Ovary (tissue), 7 donors: ENCODE measurements at regions not wholly inside any gene's neighbourhood (a gene's known extent, or its start where the extent isn't known, plus 50 kb on each side); places are given as distances from the start of the nearest gene placed in this dataset.

Experiments used
- DNase-seq, 5 donors: peaks; one replicate each; pipeline ENCODE4 v3.0.0-alpha.2; 2019 to 2020
- H3K27ac ChIP-seq, 2 donors: fragments of 200-600 bp; one replicate each; pipeline versions ENCODE4 v1.5.1 to v1.8.0; 2019 to 2022
- H3K27me3 ChIP-seq: fragments of 200-600 bp; one replicate; pipeline ENCODE4 v1.8.0; 2022
- H3K36me3 ChIP-seq: fragments of 200-600 bp; sonication (generic); one replicate; pipeline ENCODE4 v1.5.1; 2019
- H3K4me1 ChIP-seq: one replicate; pipeline ENCODE4 v1.8.1; 2013; ENCODE audit warnings: mild to moderate bottlenecking, moderate library complexity; ENCODE audit not compliant: insufficient read depth
- H3K4me3 ChIP-seq: fragments of 200-600 bp; sonication (generic); one replicate; pipeline ENCODE4 v1.5.1; 2017
- H3K9me3 ChIP-seq, 2 donors: fragments of 200-600 bp in 1 of 2; sonication (generic) in 1 of 2; one replicate each; pipeline versions ENCODE4 v1.5.1 to v1.8.1; 2013 to 2019; ENCODE audit warnings: mild to moderate bottlenecking in 1 of 2, moderate library complexity in 1 of 2
- EP300 ChIP-seq: sonication (generic); formaldehyde crosslinking; IDR thresholded peaks from one replicate; pipeline ENCODE4 v1.6.1; 2017; ENCODE audit warnings: antibody characterized with exemption
- POLR2A ChIP-seq: fragments of 450-650 bp; IDR thresholded peaks from one replicate; pipeline ENCODE4 v1.6.1; 2017; ENCODE audit warnings: antibody characterized with exemption, mild to moderate bottlenecking, moderate library complexity
- WGBS, 3 donors: extraction: QIAGEN DNeasy Blood & Tissue Kit in 1 of 3; methylation state at CpG; one replicate each; pipeline versions ENCODE4 v1.1.5 to v1.1.7; 2013 to 2017; 5-methylcytosine and 5-hydroxymethylcytosine counted together
- intact Hi-C, 4 donors: fragments of 100-400 bp; cut with DNase I; formaldehyde crosslinking; loops; one replicate each; pipeline versions ENCODE4 v1.11.0 to v1.15.1; 2022 to 2023
- TF ChIP-seq, protein P1 (sequence below), 3 donors: fragments of 450-650 bp in 2 of 3; fragments of 200-600 bp in 1 of 3; IDR thresholded peaks; one replicate each; pipeline versions ENCODE4 v1.5.1 to v1.8.0; 2016 to 2022; ENCODE audit warnings: antibody characterized with exemption in 3 of 3, mild to moderate bottlenecking in 1 of 3
- donor health status: DM: no; HTN: no; CAD: no; lungs with moderate emphysema.
- donor health status: DM: no; HTN: no; CAD: no.
- donor health status: Bipolar disorder and iron deficiency.
- donor health status: DM: no; HTN: no; CAD: no.
- donor health status: DM: yes; HTN: yes; CAD: no.

DNA sequence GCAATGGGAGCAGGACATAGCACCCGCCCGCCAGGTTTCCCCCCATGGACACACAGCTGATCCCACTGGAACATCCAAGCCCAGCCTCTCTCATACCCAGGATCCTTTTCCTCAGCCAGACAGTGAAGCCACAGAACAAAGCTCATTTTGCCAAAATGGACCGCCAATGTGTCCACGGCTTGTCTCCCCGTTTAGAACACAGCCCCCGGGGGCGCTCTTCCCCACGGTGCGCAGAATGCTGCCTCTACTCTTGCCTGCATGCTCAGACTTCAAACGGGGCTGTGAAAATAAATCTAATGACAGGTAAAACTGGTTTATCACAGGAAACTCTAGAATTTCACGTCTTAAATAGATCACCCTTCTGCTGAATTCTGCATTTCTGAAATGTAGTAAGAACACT is 548.5 kb upstream of the ID2 start:
- WGBS, 3 donors = 69 to 77% (median 75%) methylated on average over 11 of the region's 11 CpGs
- TF ChIP-seq POLR2A = no peak
- TF ChIP-seq, protein P1, sequence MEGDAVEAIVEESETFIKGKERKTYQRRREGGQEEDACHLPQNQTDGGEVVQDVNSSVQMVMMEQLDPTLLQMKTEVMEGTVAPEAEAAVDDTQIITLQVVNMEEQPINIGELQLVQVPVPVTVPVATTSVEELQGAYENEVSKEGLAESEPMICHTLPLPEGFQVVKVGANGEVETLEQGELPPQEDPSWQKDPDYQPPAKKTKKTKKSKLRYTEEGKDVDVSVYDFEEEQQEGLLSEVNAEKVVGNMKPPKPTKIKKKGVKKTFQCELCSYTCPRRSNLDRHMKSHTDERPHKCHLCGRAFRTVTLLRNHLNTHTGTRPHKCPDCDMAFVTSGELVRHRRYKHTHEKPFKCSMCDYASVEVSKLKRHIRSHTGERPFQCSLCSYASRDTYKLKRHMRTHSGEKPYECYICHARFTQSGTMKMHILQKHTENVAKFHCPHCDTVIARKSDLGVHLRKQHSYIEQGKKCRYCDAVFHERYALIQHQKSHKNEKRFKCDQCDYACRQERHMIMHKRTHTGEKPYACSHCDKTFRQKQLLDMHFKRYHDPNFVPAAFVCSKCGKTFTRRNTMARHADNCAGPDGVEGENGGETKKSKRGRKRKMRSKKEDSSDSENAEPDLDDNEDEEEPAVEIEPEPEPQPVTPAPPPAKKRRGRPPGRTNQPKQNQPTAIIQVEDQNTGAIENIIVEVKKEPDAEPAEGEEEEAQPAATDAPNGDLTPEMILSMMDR (IDR thresholded peaks at IDR 0.05) = no peak
- TF ChIP-seq EP300 = no peak
- Histone ChIP-seq H3K4me1 (peaks cover 7% of the 10 kb centered on the region), H3K4me3 (no peak overlapping the region), H3K27ac (no peak overlapping the region), H3K27me3 (no peaks in the 10 kb centered on the region), H3K36me3 (no peaks in the 10 kb centered on the region), H3K9me3 (no peaks in the 10 kb centered on the region)
- no peak for DNase-seq
- intact Hi-C loops = no loop called here

DNA sequence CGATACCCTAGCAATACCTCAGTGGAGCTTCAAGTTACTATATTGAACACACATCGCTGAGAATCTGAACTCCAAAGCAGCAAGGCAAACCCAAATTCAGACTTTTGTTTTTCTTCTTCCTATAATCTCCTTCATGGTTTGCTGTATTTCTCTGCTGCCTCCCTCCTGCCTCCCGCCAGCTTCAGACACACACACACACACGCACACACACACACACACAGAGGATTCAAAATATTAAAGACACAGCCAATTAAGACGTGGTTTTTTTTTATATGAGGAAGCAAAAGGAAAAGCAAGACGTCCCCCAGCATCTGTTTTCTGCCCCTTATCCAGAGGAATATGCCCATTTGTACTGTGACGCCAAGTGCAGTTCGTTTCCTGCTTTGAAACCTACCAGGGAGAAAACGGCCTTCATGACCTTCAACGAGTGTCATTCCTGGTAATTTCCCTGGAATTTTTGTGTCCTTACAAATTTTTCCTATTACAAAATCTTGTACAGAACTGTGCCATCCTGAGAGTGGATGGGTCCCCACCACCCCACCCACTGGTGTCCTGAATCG is 547.9 kb upstream of the ID2 start:
- intact Hi-C loops = no loop called here
- H3K27ac ChIP-seq = peak overlapping the region; percentile 43 to 45
- no peak overlapping the region for H3K4me3 ChIP-seq
- H3K36me3 ChIP-seq = no peaks in the 10 kb centered on the region
- no peak for DNase-seq
- no peaks in the 10 kb centered on the region for H3K27me3 ChIP-seq
- peaks cover 7% of the 10 kb centered on the region for H3K4me1 ChIP-seq
- no peak for TF ChIP-seq EP300
- no peaks in the 10 kb centered on the region for H3K9me3 ChIP-seq
- 31 to 49% (median 36%) methylated on average over 11 of the region's 11 CpGs for WGBS, 3 donors

DNA sequence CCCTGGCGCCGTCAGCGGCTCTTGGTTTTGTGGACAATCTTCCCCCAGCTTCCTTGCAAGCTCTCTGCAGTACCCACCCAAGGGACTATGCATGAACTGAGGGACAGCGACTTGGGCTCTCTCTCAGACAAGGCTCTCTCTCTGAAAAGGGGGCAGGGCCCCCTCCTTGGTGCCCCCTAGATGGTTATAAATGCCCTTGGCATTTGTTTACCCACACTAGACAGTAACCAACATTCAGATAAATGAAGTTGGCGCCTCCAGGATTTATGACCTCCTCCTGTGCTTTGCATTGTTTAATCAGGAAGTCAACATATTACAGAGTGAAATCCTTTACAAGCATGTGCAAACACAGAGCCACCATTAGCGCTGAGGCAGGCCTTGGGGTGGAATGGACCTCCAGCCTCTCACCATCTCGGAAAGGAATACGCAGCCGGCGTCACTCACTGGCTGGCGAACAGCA is 547.4 kb upstream of the ID2 start:
- no peaks in the 10 kb centered on the region for H3K9me3 ChIP-seq
- intact Hi-C loops = no loop called here
- H3K4me1 ChIP-seq = peaks cover 9% of the 10 kb centered on the region
- H3K36me3 ChIP-seq = no peaks in the 10 kb centered on the region
- H3K27me3 ChIP-seq = no peaks in the 10 kb centered on the region
- TF ChIP-seq EP300 (no peak), POLR2A (no peak)
- TF ChIP-seq, protein P1 (IDR thresholded peaks at IDR 0.05) = no peak
- WGBS, 3 donors = 70 to 74% (median 71%) methylated on average over 11 of the region's 11 CpGs
- no peak overlapping the region for H3K4me3 ChIP-seq
- DNase-seq = peak in 2 of 5 donors; percentile 24 to 51
- H3K27ac ChIP-seq = peak overlapping the region; percentile 43 to 45

DNA sequence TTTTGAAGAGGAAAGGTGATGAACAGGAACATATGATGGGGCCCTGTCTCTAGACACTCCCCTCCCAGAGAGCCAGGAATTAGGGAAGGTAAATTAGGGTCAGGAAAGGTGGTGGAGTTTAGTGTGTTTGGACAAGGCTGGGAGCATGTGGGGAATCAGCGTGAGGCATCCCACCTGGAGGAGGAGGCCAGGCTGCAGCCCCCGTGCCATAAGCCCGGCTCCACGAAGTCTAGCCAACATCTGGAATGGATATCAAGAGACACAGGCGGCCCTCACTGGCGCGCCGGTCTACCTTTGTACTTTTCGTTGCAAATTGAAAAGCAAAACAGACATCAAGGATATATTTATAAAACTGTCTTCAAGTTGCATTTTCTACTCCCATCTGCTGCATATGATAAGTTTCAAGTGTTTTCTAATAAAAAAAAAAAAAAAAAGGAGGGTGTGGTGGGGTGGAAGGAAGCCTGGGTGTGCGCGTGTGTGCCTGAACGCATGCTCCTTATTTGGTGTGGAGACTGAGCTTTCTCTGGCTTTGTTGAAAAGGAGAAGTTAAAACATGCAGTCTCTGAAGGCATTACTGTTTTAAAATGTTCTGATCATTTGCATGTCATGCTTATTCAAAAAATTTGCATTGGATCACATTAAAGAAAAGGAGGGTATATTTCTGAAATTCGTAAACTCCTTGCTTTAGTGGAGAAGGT is 546.7 kb upstream of the ID2 start:
- no peak overlapping the region for H3K4me3 ChIP-seq
- 19 to 27% (median 21%) methylated on average over 13 of the region's 13 CpGs for WGBS, 3 donors
- peak in 1 of 5 donors; percentile 41 for DNase-seq
- H3K36me3 ChIP-seq = no peaks in the 10 kb centered on the region
- TF ChIP-seq EP300 (no peak), POLR2A (no peak)
- TF ChIP-seq, protein P1 (IDR thresholded peaks at IDR 0.05) = no peak
- H3K27ac ChIP-seq = peak overlapping the region in 1 of 2 donors; percentile 43
- intact Hi-C loops = no loop called here
- H3K4me1 ChIP-seq = peaks cover 11% of the 10 kb centered on the region
- H3K27me3 ChIP-seq = no peaks in the 10 kb centered on the region
- no peaks in the 10 kb centered on the region for H3K9me3 ChIP-seq

DNA sequence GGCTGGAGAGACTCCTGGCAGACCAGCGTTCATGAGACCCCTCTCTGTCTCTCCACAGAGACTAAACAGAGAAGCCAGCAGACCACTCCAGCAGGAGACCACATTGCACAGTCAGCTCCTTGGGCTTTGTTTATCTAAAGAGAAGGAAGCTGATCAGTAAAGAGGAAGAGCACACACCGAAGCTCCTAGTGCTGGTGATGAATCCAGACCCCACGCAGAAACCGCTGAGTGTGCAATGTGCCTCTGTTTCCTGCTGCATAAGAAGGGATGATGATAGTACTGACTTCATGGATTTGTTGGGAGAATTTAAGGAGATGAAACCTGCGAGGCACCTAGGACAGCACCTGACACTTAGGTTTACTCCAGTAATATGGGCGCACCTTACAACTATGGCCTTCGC is 544.1 kb upstream of the ID2 start:
- 88 to 96% (median 92%) methylated on average over 7 of the region's 7 CpGs for WGBS, 3 donors
- TF ChIP-seq, protein P1 (IDR thresholded peaks at IDR 0.05) = no peak
- no peak for TF ChIP-seq POLR2A
- TF ChIP-seq EP300 = no peak
- intact Hi-C loops = no loop called here
- no peak for DNase-seq
- no peaks in the 10 kb centered on the region for H3K27me3 ChIP-seq
- no peaks in the 10 kb centered on the region for H3K9me3 ChIP-seq
- no peaks in the 10 kb centered on the region for H3K36me3 ChIP-seq
- H3K4me1 ChIP-seq = peaks cover 15% of the 10 kb centered on the region
- peak overlapping the region in 1 of 2 donors; percentile 42 for H3K27ac ChIP-seq
- no peak overlapping the region for H3K4me3 ChIP-seq
